ENCODE measurements at regions not wholly inside any gene's neighbourhood (a gene's known extent, or its start where the extent isn't known, plus 50 kb on each side); places are given as distances from the start of the nearest gene placed in this dataset.
"Not testable (repeated sequence)": the region's sequence is repeated elsewhere in the genome, so short reads cannot be mapped to it uniquely, and the experiment has no call there.

DNA sequence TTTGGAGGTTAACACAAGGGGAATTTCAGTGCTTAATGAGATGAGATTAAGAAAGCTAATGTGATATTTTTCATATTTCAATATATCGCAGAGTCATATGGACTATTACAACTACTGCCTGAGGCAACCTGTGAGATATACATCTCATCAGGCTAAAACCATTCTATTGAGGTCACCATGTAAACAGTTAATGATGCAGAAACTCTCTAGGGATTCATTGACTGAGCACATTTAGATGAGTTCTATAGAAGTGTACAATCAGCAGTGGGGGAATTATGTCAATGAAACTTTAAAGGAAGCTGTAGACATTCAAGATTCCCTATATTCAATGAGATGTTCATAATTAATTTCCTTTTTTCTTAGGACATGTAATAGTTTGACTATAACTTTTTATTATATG lies 687.4 kb upstream of the SYT4 start:
- Histone ChIP-seq H3K27me3 (ENCODE audit: control insufficient read depth, insufficient read depth, low read length) (no peaks in the 10 kb centered on the region), H3K4me1 (no peaks in the 10 kb centered on the region), H3K4me3 (ENCODE audit: low read depth, low read length) (no peak overlapping the region), H3K4me2 (ENCODE audit: low read length) (no peak overlapping the region), H3K9ac (no peak overlapping the region), H2AFZ (no peak overlapping the region), H3K79me2 (no peaks in the 10 kb centered on the region), H3K36me3 (ENCODE audit: control insufficient read depth, insufficient read depth, low read length) (no peaks in the 10 kb centered on the region), H3K9me3 (ENCODE audit: control insufficient read depth, low read length) (no peaks in the 10 kb centered on the region), H3K27ac (no peak overlapping the region)
- TF ChIP-seq, protein P1, sequence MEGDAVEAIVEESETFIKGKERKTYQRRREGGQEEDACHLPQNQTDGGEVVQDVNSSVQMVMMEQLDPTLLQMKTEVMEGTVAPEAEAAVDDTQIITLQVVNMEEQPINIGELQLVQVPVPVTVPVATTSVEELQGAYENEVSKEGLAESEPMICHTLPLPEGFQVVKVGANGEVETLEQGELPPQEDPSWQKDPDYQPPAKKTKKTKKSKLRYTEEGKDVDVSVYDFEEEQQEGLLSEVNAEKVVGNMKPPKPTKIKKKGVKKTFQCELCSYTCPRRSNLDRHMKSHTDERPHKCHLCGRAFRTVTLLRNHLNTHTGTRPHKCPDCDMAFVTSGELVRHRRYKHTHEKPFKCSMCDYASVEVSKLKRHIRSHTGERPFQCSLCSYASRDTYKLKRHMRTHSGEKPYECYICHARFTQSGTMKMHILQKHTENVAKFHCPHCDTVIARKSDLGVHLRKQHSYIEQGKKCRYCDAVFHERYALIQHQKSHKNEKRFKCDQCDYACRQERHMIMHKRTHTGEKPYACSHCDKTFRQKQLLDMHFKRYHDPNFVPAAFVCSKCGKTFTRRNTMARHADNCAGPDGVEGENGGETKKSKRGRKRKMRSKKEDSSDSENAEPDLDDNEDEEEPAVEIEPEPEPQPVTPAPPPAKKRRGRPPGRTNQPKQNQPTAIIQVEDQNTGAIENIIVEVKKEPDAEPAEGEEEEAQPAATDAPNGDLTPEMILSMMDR (IDR thresholded peaks at IDR 0.05) = no peak

DNA sequence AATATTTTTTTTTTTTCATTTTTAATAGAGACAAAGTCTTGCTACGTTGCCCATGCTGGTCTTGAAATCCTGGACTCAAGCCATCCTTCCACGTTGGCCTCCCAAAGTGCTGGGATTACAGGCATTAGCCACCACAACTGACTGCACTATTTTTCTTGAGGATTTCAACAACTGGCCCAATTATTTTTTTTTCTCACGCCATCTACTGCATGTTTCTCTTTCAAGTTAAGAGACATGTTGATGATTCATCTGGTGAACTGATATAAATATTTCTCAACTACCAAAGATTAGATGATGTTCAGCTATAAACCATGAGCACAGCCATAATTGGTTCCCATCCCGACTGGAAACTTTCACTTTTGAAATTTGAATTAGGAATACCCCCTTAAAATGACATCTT lies 688.4 kb upstream of the SYT4 start:
- H3K4me3 ChIP-seq (ENCODE audit: low read depth, low read length) = no peak overlapping the region
- TF ChIP-seq, protein P1 (IDR thresholded peaks at IDR 0.05) = no peak
- no peaks in the 10 kb centered on the region for H3K36me3 ChIP-seq (ENCODE audit: control insufficient read depth, insufficient read depth, low read length)
- no peak overlapping the region for H2AFZ ChIP-seq
- H3K9me3 ChIP-seq (ENCODE audit: control insufficient read depth, low read length) = no peaks in the 10 kb centered on the region
- H3K27ac ChIP-seq = no peak overlapping the region
- H3K4me2 ChIP-seq (ENCODE audit: low read length) = no peak overlapping the region
- no peaks in the 10 kb centered on the region for H3K27me3 ChIP-seq (ENCODE audit: control insufficient read depth, insufficient read depth, low read length)
- no peaks in the 10 kb centered on the region for H3K4me1 ChIP-seq
- H3K79me2 ChIP-seq = no peaks in the 10 kb centered on the region
- H3K9ac ChIP-seq = no peak overlapping the region

GRCh38 chr18:43970656-43971055 lies 693.4 kb upstream of the SYT4 start:
- H3K4me3 ChIP-seq (ENCODE audit: low read depth, low read length) = no peak overlapping the region
- H3K27ac ChIP-seq = no peak overlapping the region
- H3K27me3 ChIP-seq (ENCODE audit: control insufficient read depth, insufficient read depth, low read length) = no peaks in the 10 kb centered on the region
- no peak overlapping the region for H3K4me2 ChIP-seq (ENCODE audit: low read length)
- no peaks in the 10 kb centered on the region for H3K36me3 ChIP-seq (ENCODE audit: control insufficient read depth, insufficient read depth, low read length)
- no peaks in the 10 kb centered on the region for H3K4me1 ChIP-seq
- H3K79me2 ChIP-seq = no peaks in the 10 kb centered on the region
- H3K9ac ChIP-seq = no peak overlapping the region
- H3K9me3 ChIP-seq (ENCODE audit: control insufficient read depth, low read length) = no peaks in the 10 kb centered on the region
- TF ChIP-seq, protein P1 (IDR thresholded peaks at IDR 0.05) = no peak
- H2AFZ ChIP-seq = no peak overlapping the region

GRCh38 chr18:43978174-43978573 lies 700.9 kb upstream of the SYT4 start:
- Histone ChIP-seq H3K27me3 (ENCODE audit: control insufficient read depth, insufficient read depth, low read length) (no peaks in the 10 kb centered on the region), H3K36me3 (ENCODE audit: control insufficient read depth, insufficient read depth, low read length) (no peaks in the 10 kb centered on the region), H3K79me2 (no peaks in the 10 kb centered on the region), H3K27ac (no peak overlapping the region), H2AFZ (no peak overlapping the region), H3K9ac (no peak overlapping the region), H3K4me2 (ENCODE audit: low read length) (no peak overlapping the region), H3K4me3 (ENCODE audit: low read depth, low read length) (no peak overlapping the region), H3K4me1 (no peaks in the 10 kb centered on the region), H3K9me3 (ENCODE audit: control insufficient read depth, low read length) (no peaks in the 10 kb centered on the region)
- TF ChIP-seq, protein P1 (IDR thresholded peaks at IDR 0.05) = no peak

- H3K27me3 ChIP-seq (ENCODE audit: control insufficient read depth, insufficient read depth, low read length) = no peaks in the 10 kb centered on the region
- H3K79me2 ChIP-seq = no peaks in the 10 kb centered on the region
- H3K4me1 ChIP-seq = no peaks in the 10 kb centered on the region
- no peaks in the 10 kb centered on the region for H3K9me3 ChIP-seq (ENCODE audit: control insufficient read depth, low read length)
- no peak overlapping the region for H2AFZ ChIP-seq
- TF ChIP-seq, protein P1 (IDR thresholded peaks at IDR 0.05) = no peak
- no peak overlapping the region for H3K4me2 ChIP-seq (ENCODE audit: low read length)
- H3K9ac ChIP-seq = no peak overlapping the region
- H3K27ac ChIP-seq = no peak overlapping the region
- no peaks in the 10 kb centered on the region for H3K36me3 ChIP-seq (ENCODE audit: control insufficient read depth, insufficient read depth, low read length)
- H3K4me3 ChIP-seq (ENCODE audit: low read depth, low read length) = no peak overlapping the region
Observed at GRCh38 chr18:43982582-43982981, 698.1 kb upstream of the SETBP1 start.

DNA sequence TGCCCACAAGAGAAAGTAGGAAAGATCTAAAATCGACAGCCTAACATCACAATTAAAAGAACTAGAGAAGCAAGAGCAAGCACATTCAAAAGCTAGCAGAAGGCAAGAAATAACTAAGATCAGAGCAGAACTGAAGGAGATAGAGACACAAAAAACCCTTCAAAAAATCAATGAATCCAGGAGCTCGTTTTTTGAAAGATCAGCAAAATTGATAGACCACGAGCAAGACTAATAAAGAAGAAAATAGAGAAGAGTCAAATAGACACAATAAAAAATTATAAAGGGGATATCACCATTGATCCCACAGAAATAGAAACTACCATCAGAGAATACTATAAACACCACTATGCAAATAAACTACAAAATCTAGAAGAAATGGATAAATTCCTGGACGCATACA lies 693.6 kb upstream of the SETBP1 start:
- not testable (repeated sequence) for H3K4me1 ChIP-seq; H3K27me3 ChIP-seq (ENCODE audit: control insufficient read depth, insufficient read depth, low read length); H3K4me3 ChIP-seq (ENCODE audit: low read depth, low read length); H2AFZ ChIP-seq; H3K9ac ChIP-seq; H3K79me2 ChIP-seq; H3K36me3 ChIP-seq (ENCODE audit: control insufficient read depth, insufficient read depth, low read length); H3K4me2 ChIP-seq (ENCODE audit: low read length); H3K9me3 ChIP-seq (ENCODE audit: control insufficient read depth, low read length); H3K27ac ChIP-seq
